ENCODE measurements at regions not wholly inside any gene's neighbourhood (a gene's known extent, or its start where the extent isn't known, plus 50 kb on each side); places are given as distances from the start of the nearest gene placed in this dataset.
A peak's percentile ranks its signal among the peaks of the same experiment; 100 is the strongest.

DNA sequence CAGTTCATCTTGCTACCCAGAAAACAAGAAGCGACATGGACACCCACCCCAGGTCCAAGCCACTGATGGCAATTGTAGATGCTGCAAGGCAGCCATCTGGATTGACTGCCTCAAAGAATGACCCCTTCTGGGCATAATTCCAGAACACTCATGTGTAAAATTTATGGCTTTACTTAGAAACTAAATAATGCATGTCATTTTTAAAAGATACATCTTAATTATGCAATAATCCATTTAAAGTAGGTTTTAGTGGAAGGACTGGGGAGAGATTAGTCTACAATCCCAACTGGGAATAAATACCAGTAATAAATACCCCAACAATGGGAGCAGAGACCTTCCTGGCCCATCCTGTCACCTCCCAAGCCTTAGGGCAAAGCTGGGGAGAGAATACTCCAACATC, 247.7 kb downstream of the SS18 start:
- H3K36me3 ChIP-seq, result no peaks in the 10 kb centered on the region
- no peaks in the 10 kb centered on the region for H3K9me3 ChIP-seq (ENCODE audit: severe bottlenecking)
- no peak overlapping the region for H3K4me3 ChIP-seq (ENCODE audit: low read depth, low read length)
- H3K27me3 ChIP-seq (ENCODE audit: insufficient read depth, low read depth, severe bottlenecking), result peaks cover 9% of the 10 kb centered on the region
- TF ChIP-seq, protein P1, sequence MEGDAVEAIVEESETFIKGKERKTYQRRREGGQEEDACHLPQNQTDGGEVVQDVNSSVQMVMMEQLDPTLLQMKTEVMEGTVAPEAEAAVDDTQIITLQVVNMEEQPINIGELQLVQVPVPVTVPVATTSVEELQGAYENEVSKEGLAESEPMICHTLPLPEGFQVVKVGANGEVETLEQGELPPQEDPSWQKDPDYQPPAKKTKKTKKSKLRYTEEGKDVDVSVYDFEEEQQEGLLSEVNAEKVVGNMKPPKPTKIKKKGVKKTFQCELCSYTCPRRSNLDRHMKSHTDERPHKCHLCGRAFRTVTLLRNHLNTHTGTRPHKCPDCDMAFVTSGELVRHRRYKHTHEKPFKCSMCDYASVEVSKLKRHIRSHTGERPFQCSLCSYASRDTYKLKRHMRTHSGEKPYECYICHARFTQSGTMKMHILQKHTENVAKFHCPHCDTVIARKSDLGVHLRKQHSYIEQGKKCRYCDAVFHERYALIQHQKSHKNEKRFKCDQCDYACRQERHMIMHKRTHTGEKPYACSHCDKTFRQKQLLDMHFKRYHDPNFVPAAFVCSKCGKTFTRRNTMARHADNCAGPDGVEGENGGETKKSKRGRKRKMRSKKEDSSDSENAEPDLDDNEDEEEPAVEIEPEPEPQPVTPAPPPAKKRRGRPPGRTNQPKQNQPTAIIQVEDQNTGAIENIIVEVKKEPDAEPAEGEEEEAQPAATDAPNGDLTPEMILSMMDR (IDR thresholded peaks at IDR 0.05; ENCODE audit: low read depth, low read length), result no peak
- DNase-seq, result no peak
- H3K27ac ChIP-seq, result no peak overlapping the region

DNA sequence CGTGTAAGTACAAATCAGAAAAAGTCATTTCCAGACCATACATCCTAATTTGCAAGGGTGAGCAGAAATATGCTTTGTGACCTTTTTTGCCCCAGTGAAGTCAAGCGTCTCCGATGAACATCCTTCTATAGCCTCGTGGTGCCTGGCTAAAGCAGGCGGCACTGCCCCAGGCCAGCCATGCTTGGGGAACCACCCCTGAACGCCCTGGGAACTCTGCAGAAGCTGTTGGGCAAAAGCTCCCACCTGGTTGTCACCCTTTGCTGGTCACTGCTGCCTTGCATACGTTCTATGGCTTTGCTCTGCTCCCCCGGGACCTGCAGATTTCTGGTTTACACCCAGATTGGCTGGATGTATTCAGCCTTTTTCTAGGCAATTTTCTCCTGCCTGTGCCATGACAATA, 256.4 kb downstream of the SS18 start:
- no peak for DNase-seq

DNA sequence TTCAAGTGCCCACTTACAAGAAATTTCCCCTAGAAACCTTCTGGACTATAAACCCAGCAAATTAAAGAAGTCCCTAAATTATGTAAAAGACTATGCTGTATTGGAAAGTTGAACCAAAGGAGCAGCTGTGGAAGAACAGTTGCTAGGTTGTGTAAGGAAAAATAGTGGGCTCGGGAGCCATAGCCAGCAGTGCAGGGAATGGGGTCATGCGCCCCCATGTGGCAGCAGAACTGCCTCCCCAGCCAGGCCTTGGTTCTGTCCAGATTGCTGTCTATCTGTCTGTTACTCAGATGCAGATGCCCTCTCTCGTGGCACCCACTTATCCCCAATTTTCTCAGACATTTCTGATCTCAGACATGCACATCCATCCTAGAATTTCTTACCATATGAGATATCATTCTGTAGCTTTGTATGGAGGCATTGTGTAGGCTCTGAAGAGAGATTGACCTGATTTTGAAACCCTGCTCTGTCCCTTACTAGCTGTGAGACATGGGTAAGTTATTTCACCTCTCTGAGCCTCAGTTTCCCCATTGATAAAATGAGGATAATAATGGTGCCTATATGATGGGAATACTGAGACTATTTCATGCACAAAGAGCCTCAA, 258.3 kb downstream of the SS18 start:
- peak; percentile 63 for DNase-seq
- no peak overlapping the region for H3K4me3 ChIP-seq (ENCODE audit: low read depth, low read length)
- peaks cover 3% of the 10 kb centered on the region for H3K27me3 ChIP-seq (ENCODE audit: insufficient read depth, low read depth, severe bottlenecking)
- no peaks in the 10 kb centered on the region for H3K36me3 ChIP-seq
- H3K27ac ChIP-seq, result no peak overlapping the region
- TF ChIP-seq, protein P1 (IDR thresholded peaks at IDR 0.05; ENCODE audit: low read depth, low read length), result peak; percentile 97
- H3K9me3 ChIP-seq (ENCODE audit: severe bottlenecking), result no peaks in the 10 kb centered on the region

More for the DNA sequence above, 256.4 kb downstream of the SS18 start:
- Histone ChIP-seq H3K36me3 (no peaks in the 10 kb centered on the region), H3K9me3 (ENCODE audit: severe bottlenecking) (no peaks in the 10 kb centered on the region), H3K27me3 (ENCODE audit: insufficient read depth, low read depth, severe bottlenecking) (peaks cover 3% of the 10 kb centered on the region), H3K4me3 (ENCODE audit: low read depth, low read length) (no peak overlapping the region), H3K27ac (no peak overlapping the region)
- TF ChIP-seq, protein P1 (IDR thresholded peaks at IDR 0.05; ENCODE audit: low read depth, low read length), result no peak

DNA sequence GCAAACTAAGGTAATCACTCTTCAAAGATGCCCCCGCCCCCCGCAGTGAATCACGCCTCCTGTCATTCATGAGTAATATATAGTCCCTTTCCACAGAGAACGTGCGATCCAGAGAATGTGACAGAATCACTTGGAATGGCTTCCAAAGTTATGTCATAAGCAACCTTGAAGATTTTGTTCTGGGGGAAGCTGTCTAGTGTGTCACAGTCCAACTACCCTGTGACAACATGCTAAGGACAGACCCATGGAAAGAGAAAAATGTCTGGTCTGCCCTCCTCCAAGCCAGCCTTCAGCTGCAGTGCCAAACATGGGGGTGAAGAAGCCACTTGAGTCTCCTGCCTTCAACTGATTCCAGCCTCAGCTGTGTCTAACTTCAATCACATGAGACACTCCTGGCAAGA, 259.1 kb downstream of the SS18 start:
- H3K27ac ChIP-seq, result no peak overlapping the region
- DNase-seq, result no peak
- TF ChIP-seq, protein P1 (IDR thresholded peaks at IDR 0.05; ENCODE audit: low read depth, low read length), result no peak

DNA sequence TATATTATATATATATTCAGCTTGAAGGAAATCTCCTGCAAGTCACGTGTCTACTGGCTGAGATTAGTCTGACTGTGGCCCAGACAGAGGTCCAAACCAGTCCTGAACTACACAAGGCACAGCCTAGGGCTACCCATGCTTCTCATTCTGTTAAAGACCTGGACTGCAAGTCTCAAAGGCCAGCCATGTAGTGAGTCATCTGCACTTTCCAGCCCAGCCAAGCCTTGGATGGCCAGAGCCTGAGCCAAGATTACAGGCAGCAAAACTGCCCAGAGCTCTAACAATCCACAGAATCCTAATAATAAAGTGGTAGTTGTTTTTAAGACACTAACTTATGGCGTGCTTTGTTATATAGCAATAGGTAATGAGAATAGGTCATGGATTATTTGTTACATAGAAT, 259.6 kb downstream of the SS18 start:
- no peak for DNase-seq
- no peak overlapping the region for H3K27ac ChIP-seq
- no peak overlapping the region for H3K4me3 ChIP-seq (ENCODE audit: low read depth, low read length)
- TF ChIP-seq, protein P1 (IDR thresholded peaks at IDR 0.05; ENCODE audit: low read depth, low read length), result no peak
- no peaks in the 10 kb centered on the region for H3K36me3 ChIP-seq
- peaks cover 3% of the 10 kb centered on the region for H3K27me3 ChIP-seq (ENCODE audit: insufficient read depth, low read depth, severe bottlenecking)
- no peaks in the 10 kb centered on the region for H3K9me3 ChIP-seq (ENCODE audit: severe bottlenecking)

More for the DNA sequence above, 259.1 kb downstream of the SS18 start:
- Histone ChIP-seq H3K9me3 (ENCODE audit: severe bottlenecking) (no peaks in the 10 kb centered on the region), H3K36me3 (no peaks in the 10 kb centered on the region), H3K4me3 (ENCODE audit: low read depth, low read length) (no peak overlapping the region), H3K27me3 (ENCODE audit: insufficient read depth, low read depth, severe bottlenecking) (peaks cover 3% of the 10 kb centered on the region)

DNA sequence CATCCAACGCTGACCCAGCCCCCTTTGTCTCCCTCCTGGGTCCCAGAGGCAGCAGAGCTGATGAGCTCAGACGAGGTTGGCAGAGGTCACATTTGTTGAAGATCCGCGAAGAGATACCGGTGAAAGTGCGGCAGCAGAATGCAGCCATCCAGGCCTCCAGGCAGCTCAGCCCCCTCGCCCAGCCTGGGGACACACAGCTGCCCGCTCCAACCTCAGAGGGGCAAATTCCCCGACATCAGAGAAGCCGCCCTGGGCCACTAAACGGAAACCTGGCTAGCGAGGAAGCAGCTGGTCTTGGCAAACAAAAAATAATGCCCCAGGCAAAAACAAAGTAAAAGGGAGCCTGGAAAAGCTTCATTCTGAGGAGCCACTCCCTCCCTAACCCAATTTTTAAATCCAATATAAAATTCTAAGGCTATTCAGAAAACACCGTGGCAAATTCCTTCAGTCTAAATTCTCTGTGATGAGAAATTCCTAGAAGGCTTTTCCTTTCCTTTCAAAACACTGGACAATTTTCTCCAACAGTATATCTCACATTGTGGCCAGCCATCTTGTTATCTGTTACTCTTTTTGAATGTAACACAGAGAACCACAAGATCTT, 262.4 kb downstream of the SS18 start:
- Histone ChIP-seq H3K36me3 (no peaks in the 10 kb centered on the region), H3K27ac (no peak overlapping the region), H3K27me3 (ENCODE audit: insufficient read depth, low read depth, severe bottlenecking) (no peaks in the 10 kb centered on the region), H3K4me3 (ENCODE audit: low read depth, low read length) (no peak overlapping the region), H3K9me3 (ENCODE audit: severe bottlenecking) (no peaks in the 10 kb centered on the region)
- DNase-seq, result no peak
- TF ChIP-seq, protein P1 (IDR thresholded peaks at IDR 0.05; ENCODE audit: low read depth, low read length), result no peak
